ENCODE measurements at regions not wholly inside any gene's neighbourhood (a gene's known extent, or its start where the extent isn't known, plus 50 kb on each side); places are given as distances from the start of the nearest gene placed in this dataset.
A peak's percentile ranks its signal among the peaks of the same experiment; 100 is the strongest.

- DNase-seq (ENCODE audit: low read depth in 2 of 2): peak; percentile 20 to 66
- no peak for TF ChIP-seq CTCF (IDR thresholded peaks at IDR 0.05; ENCODE audit: low read depth, low read length)
- no peak overlapping the region for H3K4me3 ChIP-seq (replicated peaks in 1 of 2; ENCODE audit: low read depth in 2 of 2, low read length in 2 of 2)
Measured at GRCh38 chr18:41128545-41128944, 826.5 kb upstream of the PIK3C3 start.

- H3K4me3 ChIP-seq (replicated peaks in 1 of 2; ENCODE audit: low read depth in 2 of 2, low read length in 2 of 2): no peak overlapping the region
- no peak for TF ChIP-seq CTCF (IDR thresholded peaks at IDR 0.05; ENCODE audit: low read depth, low read length)
- DNase-seq (ENCODE audit: low read depth in 2 of 2): peak in 1 of 2 donors; percentile 45
Measured at GRCh38 chr18:41128126-41128525, 826.9 kb upstream of the PIK3C3 start.

GRCh38 chr18:41126541-41127235, 828.3 kb upstream of the PIK3C3 start:
- TF ChIP-seq CTCF (IDR thresholded peaks at IDR 0.05; ENCODE audit: low read depth, low read length): no peak
- no peak overlapping the region for H3K4me3 ChIP-seq (replicated peaks in 1 of 2; ENCODE audit: low read depth in 2 of 2, low read length in 2 of 2)
- DNase-seq (ENCODE audit: low read depth in 2 of 2): peak; percentile 33 to 83

GRCh38 chr18:41121116-41121826, 833.8 kb upstream of the PIK3C3 start:
- DNase-seq (ENCODE audit: low read depth in 2 of 2): peak; percentile 77 to 81
- TF ChIP-seq CTCF (IDR thresholded peaks at IDR 0.05; ENCODE audit: low read depth, low read length): no peak
- no peak overlapping the region for H3K4me3 ChIP-seq (replicated peaks in 1 of 2; ENCODE audit: low read depth in 2 of 2, low read length in 2 of 2)

GRCh38 chr18:41119031-41119430, 836.0 kb upstream of the PIK3C3 start:
- TF ChIP-seq CTCF (IDR thresholded peaks at IDR 0.05; ENCODE audit: low read depth, low read length): no peak
- H3K4me3 ChIP-seq (replicated peaks in 1 of 2; ENCODE audit: low read depth in 2 of 2, low read length in 2 of 2): no peak overlapping the region
- DNase-seq (ENCODE audit: low read depth in 2 of 2): no peak

- H3K4me3 ChIP-seq (replicated peaks in 1 of 2; ENCODE audit: low read depth in 2 of 2, low read length in 2 of 2): no peak overlapping the region
- TF ChIP-seq CTCF (IDR thresholded peaks at IDR 0.05; ENCODE audit: low read depth, low read length): no peak
- peak; percentile 73 to 81 for DNase-seq (ENCODE audit: low read depth in 2 of 2)
Measured at GRCh38 chr18:41113885-41114482, 841.0 kb upstream of the PIK3C3 start.
